Activated T-cell treated with anti-CD3 and anti-CD28 coated beads for 24 hours (primary cell): ENCODE measurements at regions not wholly inside any gene's neighbourhood (a gene's known extent, or its start where the extent isn't known, plus 50 kb on each side); places are given as distances from the start of the nearest gene placed in this dataset.

Experiments used
- DNase-seq: peaks from one replicate; pipeline ENCODE4 v3.0.0-alpha.2; 2020; ENCODE audit warnings: low read depth

DNA sequence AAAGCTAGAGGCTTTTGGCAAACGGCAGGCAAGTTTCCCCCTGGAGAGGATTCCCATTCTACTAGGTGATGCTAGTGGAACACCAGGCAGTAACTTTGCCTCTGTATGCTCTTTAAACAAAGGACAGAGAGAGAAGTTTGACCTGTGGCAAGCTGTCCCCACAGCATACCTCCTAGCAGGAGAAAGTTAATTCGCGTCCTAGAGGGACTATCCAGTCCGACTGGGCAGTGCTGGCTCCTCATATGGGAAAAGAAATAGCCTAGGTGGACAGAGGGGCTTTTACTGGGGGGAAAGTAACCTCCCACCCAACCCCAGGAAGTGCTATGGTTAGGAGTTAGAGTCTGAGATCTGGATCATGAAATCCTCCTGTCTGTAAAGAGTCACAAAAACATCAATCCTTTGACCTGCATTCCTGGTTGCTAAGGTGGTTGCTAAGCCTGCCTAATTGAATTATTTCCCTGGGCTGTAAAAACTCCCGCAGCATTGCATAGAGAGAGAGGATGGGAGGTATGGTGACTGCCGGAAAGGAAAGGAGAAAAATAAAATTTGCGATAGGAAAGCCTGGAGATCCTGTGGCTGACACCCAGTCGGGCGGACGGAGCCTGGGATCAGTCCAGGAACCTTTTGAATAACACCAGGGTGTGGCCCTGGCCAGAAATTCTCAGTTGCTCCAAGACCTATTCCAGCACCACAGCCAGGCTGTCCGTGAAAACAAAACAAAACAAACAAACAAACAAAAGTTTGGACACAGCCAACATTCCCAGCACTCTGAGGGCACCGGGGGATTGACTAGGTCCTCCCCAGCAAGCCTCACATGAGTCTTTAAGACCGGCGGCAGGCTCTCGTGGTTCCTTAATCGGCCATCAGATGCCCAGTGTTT lies 67.7 kb upstream of the ATP11B start:
- DNase-seq: no peak

DNA sequence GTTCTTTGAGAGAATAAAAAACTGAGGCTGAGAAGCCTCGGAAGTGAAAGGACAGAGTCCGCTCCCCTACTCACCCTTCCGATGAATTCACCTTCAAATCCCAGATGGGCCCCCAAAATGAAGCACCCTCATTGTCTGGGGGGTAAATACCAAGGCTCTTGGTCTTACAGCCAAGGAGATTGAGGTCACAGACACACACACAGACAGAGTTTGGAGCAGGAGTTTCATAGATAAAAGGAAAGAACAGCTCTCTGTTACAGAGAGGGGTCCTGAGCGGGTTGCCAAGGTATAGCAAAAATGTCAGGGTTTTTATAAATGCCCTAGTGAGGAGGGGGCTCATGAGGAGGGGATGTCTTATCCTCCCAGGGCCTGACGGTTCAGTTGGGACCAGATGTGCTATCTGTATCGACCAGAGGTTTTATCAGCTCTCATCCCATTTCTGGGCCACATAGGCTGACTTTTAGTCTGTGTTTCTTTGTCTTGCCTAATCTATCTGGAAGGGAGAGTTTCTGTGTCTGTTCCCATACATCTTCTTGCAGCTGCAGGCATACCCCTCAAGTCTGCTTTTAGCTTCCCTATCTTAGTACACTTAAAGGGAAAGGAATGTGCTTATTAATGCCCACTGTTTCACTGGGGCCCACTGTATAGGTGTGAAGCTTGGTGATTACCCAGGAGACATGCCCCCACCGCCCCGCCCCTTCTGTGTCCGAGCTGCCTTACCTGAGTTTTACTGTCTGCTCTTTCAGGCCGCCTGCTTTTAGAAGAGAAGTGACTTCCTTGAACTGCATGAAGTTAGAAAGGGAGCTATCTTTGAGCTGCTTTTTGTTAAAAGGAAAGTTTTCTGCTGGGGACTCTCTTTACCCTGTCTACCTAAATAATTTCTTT lies 66.8 kb upstream of the ATP11B start:
- no peak for DNase-seq

DNA sequence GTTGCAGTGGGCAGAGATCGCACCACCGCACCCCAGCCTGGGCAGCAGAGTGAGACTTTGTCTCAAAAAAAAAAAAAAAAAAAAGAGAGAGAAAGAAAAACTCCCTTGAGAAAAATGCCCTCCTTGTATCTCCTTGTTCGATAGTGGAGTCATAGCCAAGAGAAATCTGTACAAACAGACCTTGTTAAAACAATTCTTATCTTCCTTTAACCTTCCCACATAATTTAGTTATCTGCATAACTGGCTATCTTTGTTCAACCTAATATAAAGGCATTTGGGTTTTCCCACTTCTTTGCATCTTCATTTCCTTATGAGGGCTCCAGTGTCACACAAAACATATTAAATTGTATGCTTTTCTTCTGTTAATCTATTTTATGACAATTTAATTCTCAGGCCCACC lies 65.1 kb upstream of the ATP11B start:
- DNase-seq: no peak

DNA sequence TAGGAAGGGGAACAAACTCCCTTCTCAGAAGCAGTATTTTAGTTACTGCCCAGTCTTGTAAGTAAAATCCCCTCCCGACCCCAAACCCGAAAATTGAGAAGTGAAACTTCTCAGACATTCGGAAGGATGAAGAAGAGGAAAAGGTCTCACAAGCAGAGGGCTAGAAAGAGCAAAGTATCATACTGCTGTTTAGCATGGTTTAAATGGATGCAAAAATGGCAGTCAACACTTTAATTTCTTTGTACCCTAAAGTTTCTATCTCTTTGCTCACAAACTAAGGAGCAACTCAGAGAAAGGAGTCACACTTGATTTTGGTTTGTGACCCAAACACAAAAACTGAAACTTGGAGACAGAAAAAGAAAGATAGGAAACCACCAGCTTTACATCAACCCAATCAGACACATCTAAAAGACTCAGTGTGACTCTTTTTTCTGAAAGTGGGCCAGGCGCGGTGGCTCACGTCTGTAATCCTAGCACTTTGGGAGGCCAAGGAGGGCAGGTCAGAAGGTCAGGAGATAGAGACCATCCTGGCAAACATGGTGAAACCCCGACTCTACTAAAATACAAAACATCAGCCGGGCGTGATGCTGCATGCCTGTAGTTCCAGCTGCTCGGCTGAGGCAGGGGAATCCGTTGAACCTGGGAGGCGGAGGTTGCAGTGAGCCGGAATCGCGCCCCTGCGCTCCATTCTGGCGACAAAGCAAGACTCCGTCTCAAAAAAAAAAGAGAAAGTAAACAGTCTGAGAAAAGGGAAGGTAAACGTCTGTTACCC lies 63.2 kb upstream of the ATP11B start:
- DNase-seq: no peak

DNA sequence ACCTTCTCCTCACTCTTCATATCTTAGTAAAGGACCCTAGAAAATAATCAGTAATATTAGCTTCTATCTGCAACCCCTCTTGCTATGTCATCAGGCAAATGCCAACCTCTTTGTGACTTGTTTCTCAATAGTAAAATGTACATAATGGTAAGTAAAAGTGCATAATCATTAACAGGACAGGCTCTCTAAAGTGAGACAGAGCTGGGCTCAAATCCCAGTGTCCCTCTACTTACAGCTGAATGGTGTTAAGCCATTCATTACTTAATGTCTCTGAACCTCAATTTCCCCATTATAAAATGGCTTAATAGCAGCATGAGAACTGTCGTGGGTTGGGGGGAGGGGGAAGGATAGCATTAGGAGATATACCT lies 62.6 kb upstream of the ATP11B start:
- no peak for DNase-seq

DNA sequence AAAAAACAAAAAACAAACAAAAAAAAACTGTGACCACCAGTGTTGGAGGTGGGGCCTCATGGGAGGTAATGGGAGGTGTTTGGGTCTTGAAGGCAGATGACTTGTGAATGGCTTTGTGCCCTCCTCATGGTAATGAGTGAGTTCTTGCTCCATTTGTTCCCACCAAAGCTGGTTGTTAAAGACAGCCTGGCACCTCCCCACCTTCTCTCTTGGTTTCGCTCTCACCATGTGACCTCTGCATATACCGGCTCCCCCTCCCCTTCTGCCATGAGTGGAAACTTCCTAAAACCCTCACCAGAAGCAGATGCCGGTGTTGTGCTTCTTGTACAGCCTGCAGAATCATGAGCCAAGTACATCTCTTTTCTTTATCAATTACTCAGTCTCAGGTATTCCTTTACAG lies 61.5 kb upstream of the ATP11B start:
- DNase-seq: no peak

DNA sequence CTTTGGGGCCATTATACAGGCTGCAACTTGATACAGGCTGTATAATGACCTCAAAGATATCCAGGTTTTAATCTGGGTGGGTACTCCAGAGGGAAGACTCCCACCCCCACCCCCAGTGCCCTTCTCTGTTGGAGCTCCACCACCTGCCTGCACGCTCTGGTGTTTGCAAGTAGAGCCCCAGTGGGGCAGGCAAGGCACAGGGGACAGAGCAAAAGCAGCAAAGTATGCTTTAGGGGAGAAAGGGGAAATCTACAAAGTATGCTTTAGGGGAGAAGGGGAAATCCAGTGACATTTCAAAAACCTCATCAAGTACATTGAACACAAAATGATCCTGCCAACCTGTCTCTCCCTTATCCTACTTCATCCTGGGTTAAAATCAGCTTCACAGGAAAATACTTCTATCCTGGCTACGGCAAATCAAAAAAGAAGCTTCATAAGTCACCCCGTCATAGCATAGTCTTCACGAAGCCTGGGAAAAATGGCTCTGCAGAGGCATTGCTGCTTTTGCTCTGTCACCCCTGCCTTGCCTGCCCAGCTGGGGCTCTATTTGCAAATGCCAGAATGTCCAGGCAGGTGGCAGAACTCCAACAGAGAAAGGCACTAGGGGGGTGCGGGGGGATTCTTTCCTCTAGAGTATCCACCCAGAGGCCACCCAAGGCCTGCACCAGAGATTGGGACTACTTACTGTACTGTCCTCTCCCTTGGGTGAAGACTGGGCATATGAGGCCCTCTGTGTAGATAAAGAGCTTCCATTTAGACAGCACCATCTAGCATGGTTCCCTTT lies 60.9 kb upstream of the ATP11B start:
- DNase-seq: no peak

DNA sequence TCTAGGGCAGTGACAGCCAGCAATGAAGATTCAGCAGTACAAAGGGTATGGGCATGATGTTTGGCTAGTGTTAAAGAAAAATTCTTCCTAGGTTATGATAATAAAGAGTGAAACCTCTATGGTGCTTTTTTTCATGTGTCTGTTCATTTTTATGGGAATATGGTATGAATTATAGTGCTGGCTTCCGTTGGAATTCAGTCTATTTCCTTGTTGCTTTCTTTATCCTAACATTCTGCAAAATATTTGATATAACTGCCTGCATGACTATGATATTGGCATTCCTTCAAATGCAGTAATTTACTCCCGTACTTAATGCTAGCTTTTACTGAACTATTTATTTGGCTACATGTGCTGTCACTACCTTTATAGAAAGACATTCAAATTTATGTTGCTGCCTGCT lies 57.6 kb upstream of the ATP11B start:
- DNase-seq: no peak

DNA sequence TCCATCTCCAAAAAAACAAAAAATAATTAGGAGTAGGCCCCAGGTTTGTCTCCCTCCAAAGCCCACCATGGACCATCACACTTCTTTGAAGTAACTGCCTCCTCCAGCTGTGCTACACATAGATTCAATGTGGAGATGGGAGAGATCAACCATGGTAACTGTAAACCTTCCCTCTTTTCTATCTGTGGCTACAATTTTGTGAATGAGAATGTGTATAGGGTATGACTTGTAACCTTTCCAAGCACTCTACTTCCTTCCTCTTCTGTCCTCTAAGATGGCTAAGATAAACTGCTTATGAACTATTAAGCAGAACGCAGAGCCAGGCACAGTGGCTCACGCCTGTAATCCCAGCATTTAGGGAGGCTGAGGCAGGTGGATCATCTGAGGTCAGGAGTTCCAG lies 55.5 kb upstream of the ATP11B start:
- DNase-seq: no peak

DNA sequence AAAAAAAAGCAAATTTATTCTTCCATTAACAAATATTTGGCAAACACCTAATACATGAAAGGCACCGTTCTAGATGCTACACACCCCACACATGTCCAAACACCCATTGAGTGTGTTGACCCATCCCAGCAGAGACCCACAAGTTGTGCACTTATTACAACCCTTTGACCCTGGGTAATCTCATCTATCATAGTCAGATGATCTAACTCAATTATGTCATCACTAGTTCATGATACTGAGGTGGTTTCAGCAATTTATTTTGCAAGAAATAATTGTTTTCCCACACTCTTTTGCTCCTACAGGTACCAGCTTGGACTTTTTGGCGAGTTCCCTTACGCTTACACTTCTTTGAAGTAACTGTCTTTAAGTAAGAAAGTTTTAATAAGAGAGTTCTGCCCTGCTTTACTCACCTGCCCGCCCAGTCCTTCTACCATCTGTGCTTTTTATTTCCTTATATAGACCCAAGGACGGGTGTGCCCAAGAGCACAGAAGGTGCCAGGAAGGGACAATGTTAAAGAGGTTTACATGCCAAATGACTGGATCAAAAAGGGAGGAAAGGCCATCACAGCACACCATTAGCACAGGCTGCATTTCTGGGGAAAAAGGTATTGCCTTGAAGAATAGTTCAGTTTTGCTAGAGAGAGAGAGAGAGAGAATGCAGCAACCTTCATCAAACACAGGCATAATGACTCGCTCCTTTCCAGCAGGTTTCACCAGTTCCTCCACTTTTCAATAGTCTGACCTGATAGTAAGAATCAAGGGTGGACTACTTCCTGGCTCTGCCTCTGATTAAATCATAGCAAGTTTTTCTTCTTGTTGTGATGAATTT lies 54.5 kb upstream of the ATP11B start:
- no peak for DNase-seq

DNA sequence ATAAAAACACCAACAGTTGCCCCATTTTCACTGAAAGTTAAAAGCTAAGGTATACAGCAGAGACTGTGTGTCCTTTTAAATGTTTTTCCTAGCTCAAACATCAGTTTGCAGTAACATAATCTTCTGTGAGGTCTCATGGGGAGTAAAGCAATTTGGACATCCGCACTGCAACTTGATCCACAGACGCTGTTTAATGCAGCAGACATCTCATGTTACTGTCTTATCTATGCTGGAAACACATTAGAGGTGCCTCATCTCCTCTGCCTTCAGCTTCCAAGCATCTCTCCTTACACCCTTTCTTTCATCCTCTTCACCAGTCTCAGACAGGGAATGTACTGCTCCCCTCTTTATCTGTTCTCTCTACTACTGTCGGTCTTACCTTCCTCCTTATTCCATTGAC lies 53.7 kb upstream of the ATP11B start:
- no peak for DNase-seq

DNA sequence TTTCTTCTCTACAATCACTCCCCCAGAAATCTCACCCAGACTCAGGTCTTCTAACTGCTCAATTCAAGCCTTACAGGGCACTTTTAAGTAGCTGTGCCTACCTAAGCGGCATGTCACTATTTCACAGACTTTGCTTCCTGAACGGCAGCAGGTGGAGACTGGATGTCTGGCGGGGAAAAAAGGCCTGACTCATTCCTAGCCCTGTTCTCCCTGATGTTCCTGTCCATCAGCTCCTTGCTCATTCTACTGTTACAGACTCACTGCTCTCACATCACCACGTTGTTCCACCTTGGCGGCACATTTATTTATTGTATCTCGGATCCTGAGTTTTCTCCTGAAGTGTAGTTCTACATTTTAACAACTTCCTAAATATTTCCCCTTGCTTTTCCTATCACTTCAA lies 52.6 kb upstream of the ATP11B start:
- DNase-seq: no peak

DNA sequence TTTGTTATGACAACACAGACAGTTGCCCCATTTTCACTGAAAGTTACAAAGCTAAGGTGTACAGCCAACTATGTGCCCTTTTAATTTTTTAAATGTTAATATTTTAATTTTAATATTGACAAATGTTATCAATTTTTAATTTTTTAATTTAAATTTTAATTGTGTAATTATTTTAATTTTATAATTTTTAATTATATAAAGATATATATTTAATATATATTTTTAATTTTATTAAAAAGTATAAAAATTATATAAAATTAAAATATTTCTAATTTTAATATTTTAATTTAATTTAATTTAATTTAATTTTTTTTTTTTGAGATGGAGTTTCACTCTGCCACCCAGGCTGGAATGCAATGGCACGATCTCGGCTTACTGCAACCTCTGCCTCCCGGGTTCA lies 52.1 kb upstream of the ATP11B start:
- no peak for DNase-seq
